AG10803 (cell line): ENCODE measurements at regions not wholly inside any gene's neighbourhood (a gene's known extent, or its start where the extent isn't known, plus 50 kb on each side); places are given as distances from the start of the nearest gene placed in this dataset.
"Not testable (repeated sequence)": the region's sequence is repeated elsewhere in the genome, so short reads cannot be mapped to it uniquely, and the experiment has no call there.

Source experiments
- DNase-seq: peaks from one replicate; pipeline ENCODE4 v3.0.0; 2010; ENCODE audit warnings: low read depth
- H3K4me3 ChIP-seq: 2 replicates; pipeline ENCODE4 v1.5.1; 2011; ENCODE audit warnings: mild to moderate bottlenecking, low read length, control low read depth
- CTCF ChIP-seq: conservative IDR thresholded peaks from 2 replicates; pipeline ENCODE4 v1.5.1; 2011; ENCODE audit warnings: mild to moderate bottlenecking, low read length, control low read depth, inconsistent platforms

- H3K4me3 ChIP-seq, result no peak overlapping the region
- DNase-seq, result no peak
- TF ChIP-seq CTCF, result no peak
Measured at GRCh38 chrX:36859231-36859630, 148.9 kb upstream of the FAM47C start.

DNA sequence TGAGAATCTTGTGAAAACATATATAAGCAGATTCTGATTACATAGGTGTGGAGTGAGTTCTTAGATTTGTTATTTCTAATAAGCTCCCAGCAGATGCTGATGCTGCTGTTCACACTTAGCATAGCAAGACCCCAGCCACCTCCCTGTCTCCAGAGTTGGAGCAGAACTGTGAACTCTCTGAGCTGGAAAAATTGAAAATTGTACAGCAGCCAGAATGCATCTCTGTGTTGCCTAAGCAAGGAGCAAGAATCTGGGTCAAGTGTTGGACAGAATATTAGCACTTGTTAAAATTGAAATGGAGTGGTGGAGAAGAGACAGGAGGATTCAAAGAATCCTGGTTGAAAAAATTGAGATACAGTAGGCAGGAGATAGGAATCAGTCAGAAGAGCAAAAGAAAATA lies 146.6 kb upstream of the FAM47C start:
- no peak overlapping the region for H3K4me3 ChIP-seq
- TF ChIP-seq CTCF, result no peak
- DNase-seq, result no peak

- peak; percentile 50 for TF ChIP-seq CTCF
- peak; percentile 9 for DNase-seq
- no peak overlapping the region for H3K4me3 ChIP-seq
Measured at GRCh38 chrX:36867143-36867542, 141.0 kb upstream of the FAM47C start.

DNA sequence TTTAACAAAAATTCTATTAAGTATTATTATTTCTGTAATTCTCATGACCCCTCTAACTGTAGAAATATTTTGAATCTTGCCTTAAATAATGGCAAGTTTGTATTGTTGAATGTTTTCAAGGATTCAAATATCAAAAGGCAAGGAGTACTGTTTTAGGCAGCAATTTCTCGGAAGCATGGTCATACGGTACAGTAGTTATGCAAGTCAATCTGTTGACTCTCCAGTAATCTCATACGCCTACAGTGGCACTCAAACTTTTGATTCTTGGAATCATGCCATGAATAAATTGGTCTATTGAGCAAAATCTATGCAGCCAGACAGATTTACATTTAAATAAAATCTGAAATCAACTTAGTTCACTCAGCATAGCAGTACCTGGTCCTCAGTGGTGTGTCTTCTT lies 139.6 kb upstream of the FAM47C start:
- no peak for DNase-seq
- no peak for TF ChIP-seq CTCF
- H3K4me3 ChIP-seq, result no peak overlapping the region

DNA sequence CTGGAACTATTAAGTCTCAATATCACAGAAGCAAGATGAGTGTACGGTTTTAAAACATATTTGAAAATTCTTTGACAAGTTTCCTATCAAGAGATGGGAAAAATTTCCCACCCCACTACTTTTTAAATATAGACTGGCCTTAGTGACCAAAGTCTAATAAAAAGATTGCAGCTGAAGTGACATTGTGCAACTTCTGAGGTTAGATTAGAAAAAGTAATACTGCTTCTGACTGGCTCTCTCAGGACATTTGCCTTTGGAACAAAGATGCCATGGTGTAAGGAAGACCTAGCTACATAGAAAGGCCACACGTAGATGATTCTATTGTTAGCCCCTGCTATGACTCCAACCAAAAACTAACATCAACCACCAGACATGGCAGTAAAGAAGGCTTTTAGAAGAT lies 138.7 kb upstream of the FAM47C start:
- DNase-seq, result no peak
- TF ChIP-seq CTCF, result no peak
- no peak overlapping the region for H3K4me3 ChIP-seq

DNA sequence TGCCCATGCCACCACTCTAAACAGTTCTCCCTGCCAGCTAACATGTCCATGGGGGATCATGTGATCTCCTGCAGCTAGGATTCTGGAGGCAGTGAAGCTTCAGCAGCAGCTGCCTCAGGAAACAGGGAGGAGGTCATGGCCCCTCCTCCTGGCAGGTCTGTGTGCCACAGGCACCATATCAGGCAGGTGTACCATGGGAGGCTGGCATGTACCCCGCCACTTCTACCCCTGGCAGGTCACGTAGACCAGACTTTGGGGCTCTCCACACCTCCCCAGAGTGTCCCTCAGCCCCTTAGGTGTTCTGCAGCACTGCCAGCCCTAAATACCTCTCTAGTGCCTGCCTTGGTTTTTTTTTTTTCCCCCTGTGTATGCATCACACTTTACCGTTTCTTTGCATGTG lies 110.5 kb upstream of the FAM47C start:
- no peak for TF ChIP-seq CTCF
- no peak for DNase-seq
- no peak overlapping the region for H3K4me3 ChIP-seq

- no peak overlapping the region for H3K4me3 ChIP-seq
- TF ChIP-seq CTCF, result peak; percentile 30
- peak; percentile 0 for DNase-seq
Measured at GRCh38 chrX:36898301-36898700, 109.9 kb upstream of the FAM47C start.

GRCh38 chrX:36904561-36904960 lies 103.6 kb upstream of the FAM47C start:
- H3K4me3 ChIP-seq, DNase-seq: not testable (repeated sequence)
